ENCODE measurements at regions not wholly inside any gene's neighbourhood (a gene's known extent, or its start where the extent isn't known, plus 50 kb on each side); places are given as distances from the start of the nearest gene placed in this dataset.

DNA sequence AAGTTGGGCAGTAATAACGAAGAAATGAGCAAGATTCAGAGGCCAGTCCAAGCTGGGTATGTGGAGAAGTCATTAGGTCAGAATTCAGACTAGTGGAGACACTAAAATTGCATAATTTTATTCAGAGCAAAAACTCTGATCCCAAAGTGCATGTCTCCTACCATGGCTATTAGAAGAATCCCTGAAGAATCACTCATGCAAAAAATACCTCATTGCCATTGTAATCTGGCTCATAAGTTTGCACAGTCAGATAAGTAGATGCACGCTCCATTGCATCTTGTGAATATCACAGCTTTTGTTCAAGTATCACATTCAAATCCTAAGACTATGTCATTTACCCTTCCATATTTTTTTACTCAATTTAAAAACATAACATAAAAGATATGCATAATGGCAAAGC lies 692.2 kb upstream of the KLHL29 start:
- DNase-seq, result no peak

DNA sequence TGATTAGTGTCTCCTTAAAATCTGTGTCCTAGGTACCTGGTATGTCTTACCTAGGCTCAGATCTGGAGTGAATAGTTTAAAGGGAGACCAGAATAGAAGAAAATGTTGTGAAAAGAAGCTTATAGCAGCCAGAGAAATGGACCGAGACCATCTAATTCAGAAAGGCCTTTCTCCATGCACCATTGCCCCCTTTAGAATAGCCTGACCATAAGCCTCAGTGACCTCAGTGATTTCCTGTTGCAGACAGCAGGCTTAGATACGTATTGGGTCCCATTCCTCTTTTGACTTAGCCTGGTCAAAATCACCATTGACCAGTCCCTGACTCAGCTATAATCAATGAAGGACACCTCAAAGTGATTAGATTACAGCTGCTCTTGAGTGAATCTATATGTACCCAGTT lies 690.7 kb upstream of the KLHL29 start:
- no peak for DNase-seq

DNA sequence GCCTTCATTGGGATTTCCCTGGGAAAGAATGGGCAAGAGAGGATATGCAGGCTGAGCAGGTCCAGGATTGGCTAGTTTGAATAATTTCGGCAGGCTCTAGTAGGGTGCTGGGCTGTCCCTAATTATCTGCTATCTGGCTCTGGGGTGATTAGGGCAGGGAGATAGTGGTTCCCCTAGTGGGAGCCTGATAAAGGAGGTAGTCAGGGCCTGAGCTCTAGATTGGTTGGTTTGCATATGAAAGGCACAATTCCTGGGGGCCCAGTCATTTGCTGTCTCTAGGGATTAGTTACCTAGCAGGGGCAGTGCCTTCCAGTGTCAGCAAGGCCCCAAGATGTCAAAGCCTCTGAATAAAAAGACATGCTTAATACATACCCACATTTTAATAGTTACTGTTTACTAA lies 690.1 kb upstream of the KLHL29 start:
- DNase-seq, result no peak

DNA sequence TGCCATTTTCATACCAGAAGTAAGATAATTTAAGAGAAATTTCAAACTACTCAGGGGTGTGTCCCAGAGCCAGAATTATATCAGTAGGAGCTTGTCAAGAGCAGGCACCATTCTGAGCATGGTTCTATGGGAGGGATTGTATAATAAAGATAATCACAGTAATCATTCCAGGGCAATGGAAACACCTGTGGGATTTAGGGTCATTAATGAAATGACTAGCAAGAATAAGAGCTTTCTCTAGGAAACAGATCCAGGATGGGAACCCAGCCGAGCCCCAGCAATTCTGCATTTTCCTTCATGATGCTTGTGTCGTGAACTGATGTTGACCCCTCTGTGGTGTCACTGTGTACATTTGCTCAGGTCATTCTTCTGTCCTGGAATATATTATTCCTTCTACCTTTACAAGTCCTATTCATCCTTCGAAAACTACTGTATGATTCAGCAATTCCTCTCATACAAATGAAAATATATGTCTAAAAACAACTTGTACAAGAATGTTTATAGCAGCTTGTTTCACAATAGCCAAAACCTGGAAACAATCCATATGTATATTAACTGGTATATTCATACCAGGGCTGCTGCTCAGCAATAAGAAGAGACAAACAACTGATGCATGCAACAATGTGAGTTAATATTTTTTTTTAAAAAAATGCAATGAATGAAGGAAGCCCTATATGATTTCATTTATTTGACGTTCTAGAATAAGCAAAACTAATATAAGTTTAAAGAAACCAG lies 687.8 kb upstream of the KLHL29 start:
- no peak for DNase-seq

DNA sequence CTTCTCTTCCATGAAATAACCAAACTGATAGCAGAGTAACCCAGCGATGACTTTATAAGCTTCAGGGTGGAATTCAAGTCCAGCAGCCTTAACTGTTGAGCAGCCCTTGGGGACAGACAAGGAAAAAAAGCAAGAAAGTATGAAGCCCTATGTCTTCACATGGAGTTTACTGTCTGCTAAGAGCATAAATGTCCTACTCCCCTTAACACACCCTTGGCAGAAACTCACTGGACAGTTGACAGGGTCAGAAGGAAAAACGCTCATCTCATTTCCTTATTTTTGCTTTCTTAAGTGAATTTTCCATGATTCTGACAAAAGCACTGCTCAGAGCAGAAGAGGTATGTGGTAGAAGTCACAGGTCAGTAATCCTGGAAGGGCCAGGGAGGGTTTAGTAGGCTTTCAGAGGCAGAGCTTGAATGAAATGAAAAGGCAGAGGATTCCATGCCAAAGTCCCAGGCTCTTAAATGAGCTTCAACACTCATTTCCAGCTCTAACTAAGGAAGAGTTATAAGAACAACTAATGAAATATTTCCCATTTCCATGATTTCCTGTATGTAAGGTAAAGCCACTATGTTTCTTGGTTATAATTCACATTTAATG lies 683.3 kb upstream of the KLHL29 start:
- no peak for DNase-seq

DNA sequence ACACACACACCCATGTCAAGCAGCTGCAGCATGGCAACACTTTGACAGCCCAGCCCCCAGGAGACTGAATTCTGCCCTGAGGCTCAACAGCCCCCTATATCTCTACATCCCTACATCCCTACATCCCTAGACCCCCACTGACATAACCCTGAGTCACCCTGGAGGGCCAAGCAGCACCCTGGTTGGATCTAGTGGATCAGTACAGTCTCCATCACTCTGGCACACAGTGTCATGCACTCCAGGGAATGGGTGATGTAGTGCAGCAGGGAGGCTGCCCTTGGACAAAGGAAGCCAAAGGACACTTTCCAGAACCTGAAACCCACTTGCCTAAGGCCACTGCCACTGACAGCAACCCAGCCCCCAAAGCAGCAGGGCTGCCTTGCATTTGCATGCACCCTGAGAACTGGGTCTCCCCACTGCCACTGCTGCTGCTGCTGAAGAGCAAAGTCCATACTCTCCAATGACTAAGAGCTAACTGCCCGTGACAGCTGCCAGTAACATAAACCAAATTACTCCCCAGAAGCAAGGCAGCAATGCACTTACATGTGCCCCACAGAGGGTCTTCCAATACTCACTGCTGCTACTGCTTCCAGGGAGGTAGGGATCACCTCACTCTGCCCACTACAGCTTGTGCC lies 681.6 kb upstream of the KLHL29 start:
- peak in 1 of 2 experiments; percentile 11 for DNase-seq

DNA sequence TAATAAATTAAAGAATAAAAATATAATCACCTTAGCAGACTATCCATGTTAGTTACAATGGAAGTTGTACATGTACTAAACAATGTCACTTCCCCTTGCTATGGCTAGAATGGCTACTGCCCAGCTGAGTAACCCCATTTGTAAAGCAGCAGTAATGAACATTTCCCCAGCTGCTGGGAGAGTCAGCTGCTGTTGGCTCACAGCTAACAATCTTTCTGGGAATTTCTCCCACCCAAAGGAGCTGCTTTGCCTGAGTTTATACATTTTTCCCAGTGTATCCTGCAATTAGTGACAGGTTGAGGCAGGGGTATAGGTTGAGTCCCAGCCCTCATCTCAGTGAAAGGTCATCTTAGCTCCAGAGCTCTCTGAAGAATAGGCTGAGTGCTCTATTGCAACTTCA lies 665.6 kb upstream of the KLHL29 start:
- no peak for DNase-seq

DNA sequence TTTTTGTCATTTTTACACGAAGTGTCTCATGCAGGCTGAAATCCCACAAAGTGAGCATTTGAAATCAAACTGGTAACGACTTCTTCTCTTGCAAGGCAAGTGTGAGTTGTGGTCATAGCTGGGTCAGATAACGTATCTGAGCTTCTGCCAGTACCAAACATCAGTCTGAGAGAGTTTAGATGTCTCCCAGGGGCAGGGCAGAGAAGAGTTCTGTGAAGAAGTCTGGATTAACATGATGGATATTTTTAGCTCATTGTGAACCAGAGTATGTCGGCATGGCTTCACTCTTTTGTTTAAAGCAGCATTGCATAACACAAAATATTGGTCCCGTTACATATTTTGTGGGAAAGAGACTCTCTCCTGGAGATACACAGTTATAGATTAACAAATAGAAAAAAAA lies 655.5 kb upstream of the KLHL29 start:
- no peak for DNase-seq

DNA sequence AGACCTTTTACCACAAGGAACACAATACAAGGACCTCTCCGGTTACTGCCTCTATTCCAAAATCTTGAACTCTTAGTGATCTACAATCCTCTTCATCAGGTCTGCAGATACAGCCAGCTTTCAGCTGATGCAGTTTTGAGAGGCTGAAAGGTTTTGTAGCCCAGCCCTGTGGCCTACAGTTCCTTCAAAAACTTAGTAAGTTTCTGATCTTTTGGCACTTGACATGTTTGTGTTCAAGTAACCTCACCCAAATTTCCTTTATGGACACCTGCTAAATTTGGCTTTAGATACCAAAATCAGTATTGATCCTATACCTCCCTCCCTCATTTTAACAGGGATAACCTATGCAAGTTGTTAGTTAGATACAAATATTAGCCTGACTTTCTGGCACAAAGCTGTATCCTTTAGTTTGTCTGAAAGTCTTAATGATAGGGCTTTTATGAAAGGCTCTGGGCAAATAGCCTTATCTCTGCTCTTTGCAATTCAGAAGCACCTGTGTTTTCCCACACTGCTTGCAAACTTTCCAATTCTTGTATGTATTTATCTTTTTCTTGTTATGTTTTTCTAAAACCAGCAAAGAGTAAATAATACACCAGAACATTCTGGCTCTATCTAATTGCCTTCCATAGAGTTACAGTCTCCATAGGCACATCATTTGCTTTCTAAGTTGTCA lies 650.5 kb upstream of the KLHL29 start:
- no peak for DNase-seq

DNA sequence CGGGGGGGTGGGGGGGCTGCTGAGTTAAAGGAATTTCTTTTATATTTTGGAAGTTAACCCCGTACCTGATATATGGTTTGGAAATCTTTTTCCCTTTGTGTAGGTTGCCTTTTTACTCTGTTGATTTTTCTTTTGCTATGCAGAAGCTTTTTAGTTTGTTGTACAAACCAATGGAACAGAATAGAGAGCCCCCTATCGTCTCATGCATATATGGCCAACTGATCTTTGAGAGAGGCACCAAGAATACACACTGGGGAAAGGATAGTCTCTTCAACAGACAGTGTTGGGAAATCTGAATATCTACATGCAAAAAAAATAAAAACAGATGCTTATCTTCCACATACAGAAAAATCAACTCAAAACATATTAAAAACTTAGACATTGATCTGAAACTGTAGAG lies 647.8 kb upstream of the KLHL29 start:
- no peak for DNase-seq

DNA sequence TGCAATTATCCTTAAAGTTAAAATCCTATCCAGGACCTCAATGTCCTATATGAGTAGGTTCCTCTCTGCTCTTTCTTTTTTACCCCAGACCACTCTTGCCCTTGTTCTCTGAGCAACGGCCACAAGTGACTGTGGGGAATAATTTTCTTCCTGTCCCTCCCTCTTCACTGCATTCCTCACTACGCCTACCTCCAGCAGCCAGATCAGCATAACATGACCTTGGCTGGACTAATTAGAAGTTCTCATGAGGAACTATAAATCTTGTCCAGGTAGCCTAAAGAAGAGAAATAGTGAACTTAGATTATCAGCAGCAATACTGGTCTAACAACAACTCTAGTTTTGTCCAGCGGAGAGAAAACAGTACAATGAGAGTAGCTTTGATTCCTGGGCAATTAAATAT lies 643.8 kb upstream of the KLHL29 start:
- no peak for DNase-seq

DNA sequence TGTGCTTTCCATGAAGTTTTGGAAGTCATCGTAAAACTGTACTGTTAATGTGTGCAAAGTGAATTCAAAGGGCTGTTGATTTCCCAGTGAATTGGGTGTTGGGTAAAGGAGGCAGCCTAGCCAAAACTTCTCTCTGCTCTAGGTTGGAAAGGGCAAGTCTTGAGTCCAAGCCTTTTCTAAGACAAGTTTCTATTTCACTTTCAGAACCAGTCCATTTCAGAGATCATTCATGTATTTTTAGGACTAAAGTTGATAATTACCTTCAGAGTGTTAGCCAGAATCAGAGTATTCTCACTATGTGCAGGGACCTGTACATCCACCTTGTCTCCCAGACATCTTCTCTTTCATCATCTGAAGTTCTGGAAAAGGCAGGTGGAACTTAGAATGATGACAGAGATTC lies 636.1 kb upstream of the KLHL29 start:
- DNase-seq, result no peak

DNA sequence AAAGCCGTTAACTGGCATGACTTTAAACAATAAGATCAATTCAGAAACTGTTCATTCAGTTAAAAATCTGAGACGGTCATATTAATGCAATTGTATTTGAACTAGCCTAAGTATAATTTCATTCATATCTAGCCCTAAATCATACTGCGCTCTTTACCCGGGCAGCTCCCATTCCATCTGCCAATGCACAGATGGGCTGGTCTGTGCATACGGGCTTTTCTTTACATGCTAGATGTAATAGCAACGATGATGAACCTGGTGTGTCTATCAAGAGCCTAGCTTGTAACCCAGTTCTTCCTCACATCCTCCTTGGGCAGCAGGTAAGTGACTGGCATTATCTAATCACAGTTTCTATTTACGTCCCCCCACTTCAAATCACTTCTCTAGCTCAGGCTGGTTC lies 631.5 kb upstream of the KLHL29 start:
- DNase-seq, result peak; percentile 95 to 99

DNA sequence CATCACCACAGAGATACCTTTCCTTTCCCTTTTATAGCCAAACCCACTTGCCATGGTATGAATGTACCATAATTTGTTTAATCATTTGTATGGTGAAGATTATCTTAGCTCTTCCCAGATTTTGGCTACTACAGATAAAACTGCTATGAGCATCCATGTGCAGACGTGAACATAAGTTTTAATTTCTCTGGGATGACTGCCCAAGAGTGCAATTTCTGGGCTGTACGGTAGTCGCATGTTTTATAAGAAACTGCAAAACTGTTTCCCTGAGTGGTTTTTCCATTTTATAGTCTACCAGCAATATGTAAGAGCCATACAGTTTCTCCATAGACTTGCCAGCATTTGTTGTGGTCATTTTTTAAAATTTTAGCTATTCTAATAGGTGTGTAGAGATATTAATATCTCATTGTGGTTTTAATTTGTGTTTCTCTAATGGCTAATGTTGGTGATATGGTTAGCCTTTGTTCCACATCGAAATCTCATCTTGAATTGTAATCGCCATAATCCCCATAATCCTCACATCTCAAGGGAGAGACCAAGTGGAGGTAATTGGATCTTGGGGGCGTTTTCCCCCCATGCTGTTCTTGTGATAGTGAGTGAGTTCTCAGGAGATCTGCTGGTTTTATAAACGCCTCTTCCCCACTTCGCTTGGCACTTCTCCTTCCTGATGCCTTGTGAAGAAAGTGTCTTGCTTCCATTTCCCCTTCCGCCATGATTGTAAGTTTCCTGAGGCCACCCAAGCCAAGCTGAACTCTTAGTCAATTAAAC lies 628.5 kb upstream of the KLHL29 start:
- DNase-seq, result peak; percentile 86 to 94

DNA sequence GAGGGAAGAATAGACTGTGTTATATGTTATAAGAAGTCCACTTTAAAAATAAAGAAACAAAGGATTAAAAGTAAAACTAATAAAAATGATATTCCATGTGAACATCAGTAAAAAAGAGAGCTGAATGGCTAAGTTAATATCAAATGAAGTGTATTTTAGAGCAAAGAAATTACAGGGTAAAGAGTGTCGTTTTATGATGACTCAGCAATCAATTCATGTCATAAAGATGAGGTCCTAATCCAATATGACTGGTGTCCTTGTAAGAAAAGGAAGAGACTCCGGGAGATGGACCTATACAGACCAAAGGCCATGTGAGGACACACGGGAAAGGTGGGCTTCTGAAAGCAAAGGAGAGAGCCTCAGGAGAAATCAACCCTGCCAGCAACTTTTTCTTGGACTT lies 615.5 kb upstream of the KLHL29 start:
- no peak for DNase-seq

DNA sequence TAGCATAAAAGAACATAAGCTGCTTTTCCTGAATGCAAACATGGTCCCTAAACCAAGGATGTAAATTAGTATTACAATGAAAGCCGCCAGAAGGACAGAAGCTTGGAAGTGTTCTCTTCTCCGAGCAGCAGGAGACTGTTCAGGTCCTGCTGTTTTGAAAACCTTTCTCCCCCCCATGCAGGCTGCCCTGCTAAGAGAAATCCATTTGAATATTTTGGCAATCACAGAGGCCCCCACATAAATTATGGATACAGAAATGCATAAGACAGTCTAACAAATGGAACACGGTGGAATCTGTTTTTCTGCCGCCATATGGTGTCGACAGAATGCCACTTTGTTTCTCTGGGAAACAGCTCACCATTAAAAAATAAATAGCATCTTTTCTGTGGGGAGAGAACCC lies 600.4 kb upstream of the KLHL29 start:
- peak; percentile 93 to 99 for DNase-seq

DNA sequence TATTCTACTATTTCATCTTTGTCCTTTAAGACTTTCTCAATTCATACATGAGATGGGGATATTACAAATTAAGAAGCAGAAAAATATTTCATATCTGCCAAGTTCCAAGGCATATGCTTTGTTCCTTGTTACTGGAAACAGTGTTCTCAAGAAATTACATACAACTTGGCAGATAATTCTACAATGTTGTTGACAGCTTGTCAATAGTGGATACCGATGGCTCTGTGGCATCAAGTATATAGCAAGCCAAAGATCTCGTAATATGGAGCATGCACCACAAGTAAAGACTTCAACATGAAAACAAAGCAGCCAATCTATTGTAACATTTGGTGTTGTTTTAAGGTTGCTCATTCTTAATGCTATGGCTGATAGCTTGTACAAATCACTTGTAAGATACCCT lies 598.2 kb upstream of the KLHL29 start:
- no peak for DNase-seq

DNA sequence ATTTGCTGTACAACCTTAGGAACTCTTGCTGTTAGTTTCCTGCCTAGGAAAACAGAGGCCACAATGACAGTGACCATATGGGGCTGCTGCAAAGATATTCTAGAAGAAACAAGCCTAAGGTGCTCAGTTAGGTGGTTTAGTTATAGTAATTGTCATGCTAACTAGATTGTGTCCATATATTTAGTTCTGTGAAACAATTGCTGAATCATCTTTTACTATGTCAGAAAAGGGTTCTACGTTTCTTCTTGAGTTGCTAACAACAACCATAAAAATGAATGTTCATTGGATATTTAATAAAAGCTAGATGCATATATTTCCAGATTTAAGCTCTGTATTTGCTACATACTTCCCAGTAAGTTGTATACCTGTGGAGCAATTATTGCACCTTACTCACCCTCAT lies 597.2 kb upstream of the KLHL29 start:
- DNase-seq, result no peak

DNA sequence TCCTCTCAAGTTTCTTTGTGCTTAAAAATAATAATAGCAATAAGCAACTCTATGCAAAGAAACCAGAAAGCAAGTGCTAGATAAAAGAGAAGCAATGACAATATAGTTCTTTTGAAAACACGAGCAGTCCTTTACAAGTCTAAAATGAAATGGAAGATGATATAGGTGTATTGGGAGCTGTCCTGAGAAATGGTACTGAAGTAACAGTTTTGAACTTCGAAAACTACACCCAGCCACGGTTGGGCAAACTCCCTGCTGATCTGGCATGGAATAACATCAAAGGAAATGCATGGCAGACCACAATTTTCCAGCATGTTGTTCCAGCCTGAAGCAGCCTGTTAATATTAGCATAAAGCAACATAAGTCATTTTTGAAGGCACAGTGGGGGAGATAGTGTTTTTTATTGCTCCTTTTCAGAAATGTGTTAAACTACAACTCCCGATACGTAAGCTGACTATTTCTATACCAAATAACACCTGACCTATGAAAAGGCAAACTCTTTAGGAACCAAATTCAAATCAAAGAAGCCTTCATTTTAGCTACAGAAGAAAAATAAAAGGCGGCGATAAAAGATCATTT lies 596.1 kb upstream of the KLHL29 start:
- no peak for DNase-seq

DNA sequence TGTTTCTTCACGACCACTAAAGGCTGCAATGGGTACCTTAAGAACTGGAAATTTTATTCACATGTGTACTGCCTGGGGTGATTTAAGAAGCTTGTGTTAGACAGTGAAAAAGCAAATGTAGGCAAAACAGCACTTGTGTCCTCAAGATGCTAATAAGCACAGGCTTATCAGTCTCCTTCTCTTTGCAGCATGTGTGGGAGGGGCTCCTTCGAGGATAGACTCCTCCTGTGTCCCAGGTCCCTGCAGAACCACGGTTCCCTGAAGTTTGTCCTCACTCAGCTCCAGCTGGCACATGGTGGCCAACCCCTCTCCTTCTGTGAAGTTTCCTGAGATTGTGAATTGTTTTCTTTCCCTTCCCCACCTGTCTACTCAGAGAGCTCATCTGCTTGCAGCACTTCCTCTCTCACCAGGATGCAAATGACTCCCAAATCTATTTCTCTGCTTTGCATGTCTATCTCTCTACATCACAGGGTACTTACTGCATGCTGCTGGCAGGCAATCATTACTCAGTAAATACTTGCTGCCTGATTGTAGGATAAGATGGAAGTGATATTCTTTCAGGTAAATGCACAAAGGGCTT lies 589.6 kb upstream of the KLHL29 start:
- peak in 1 of 2 experiments; percentile 47 for DNase-seq

DNA sequence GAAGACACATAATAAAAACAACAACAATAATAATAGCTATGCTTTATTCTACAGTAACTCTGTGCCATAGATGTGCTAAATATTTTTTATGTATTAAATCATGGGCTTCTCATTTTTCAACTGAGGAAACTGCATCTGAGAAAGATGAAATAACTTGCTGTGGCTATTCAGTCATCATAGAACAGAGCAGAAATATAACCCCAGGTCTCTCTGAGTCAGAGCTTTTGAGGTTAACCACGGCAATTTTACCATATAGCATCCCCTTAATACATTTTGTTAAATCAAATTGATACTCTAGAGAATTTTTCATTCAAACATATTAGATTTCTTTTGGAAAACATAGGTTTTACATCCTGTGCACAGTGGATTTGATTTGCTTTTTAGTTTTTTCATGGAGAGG lies 586.6 kb upstream of the KLHL29 start:
- no peak for DNase-seq

DNA sequence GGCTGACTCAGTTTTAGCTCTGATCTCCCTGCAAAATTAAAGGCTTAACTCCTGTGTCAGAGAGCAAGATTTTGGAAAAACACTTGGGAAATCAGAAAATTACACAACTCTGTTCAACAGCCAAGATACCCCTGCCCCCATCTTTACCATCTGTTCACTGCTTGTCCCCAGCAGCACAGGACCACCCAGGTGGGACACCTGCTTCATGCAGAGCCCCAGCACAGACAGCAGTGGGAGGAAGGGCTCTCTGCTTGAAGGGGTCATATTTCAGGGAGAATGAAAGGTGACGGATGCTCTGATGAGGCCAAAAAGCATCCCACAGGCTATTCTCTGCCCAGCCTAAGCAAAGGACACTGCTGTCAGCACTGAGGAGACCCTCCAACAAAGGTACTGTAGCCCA lies 584.6 kb upstream of the KLHL29 start:
- peak; percentile 64 to 76 for DNase-seq

All from NCI-H524 (cell line).